B cell (primary cell): ENCODE measurements at regions not wholly inside any gene's neighbourhood (a gene's known extent, or its start where the extent isn't known, plus 50 kb on each side); places are given as distances from the start of the nearest gene placed in this dataset.

Source experiments
- ATAC-seq: fragments of 200-7000 bp; cut with Tn5 transposase; one replicate; pipeline ENCODE4 v1.10.0; 2021; ENCODE audit warnings: low read depth, mild to moderate bottlenecking, moderate number of reproducible peaks, moderate library complexity
- CTCF ChIA-PET: fragments of 350-600 bp; sonication (Branson Sonifier 250); formaldehyde crosslinking; loops from one replicate; lab custom pipeline; 2021; ENCODE audit warnings: antibody characterized with exemption, inconsistent platforms; lab: Charles Lee
- POLR2A ChIA-PET: fragments of 350-600 bp; sonication (Branson Sonifier 250); formaldehyde crosslinking; loops from one replicate; lab custom pipeline; 2021; ENCODE audit warnings: antibody characterized with exemption; lab: Charles Lee
- DNase-seq: peaks from one replicate; pipeline ENCODE4 v3.0.0; 2013
- H2AFZ ChIP-seq: 2 replicates; pipeline ENCODE4 v1.6.1; 2012; ENCODE audit warnings: mild to moderate bottlenecking, low read depth, low read length; ENCODE audit not compliant: insufficient read depth, poor library complexity, severe bottlenecking
- H3K27ac ChIP-seq, 2 donors: 1 replicate in 1 of 2; 2 replicates in 1 of 2; pipeline ENCODE4 v1.5.1; 2012 to 2013; ENCODE audit warnings: low read length in 2 of 2, mild to moderate bottlenecking in 2 of 2, moderate library complexity in 1 of 2
- H3K27me3 ChIP-seq, 4 experiments: fragments of 200-600 bp in 1 of 4; sonication (generic) in 1 of 4; replicated peaks in 1 of 4; 1 replicate in 2 of 4; 2 replicates in 2 of 4; pipeline versions ENCODE4 v1.6.1 to v1.7.0; 2013 to 2016; ENCODE audit warnings: low read length in 3 of 4, mild to moderate bottlenecking in 2 of 4, mixed read lengths in 1 of 4, moderate library complexity in 1 of 4; ENCODE audit not compliant: insufficient read depth in 4 of 4, control insufficient read depth in 3 of 4; ENCODE audit errors: control extremely low read depth in 1 of 4
- H3K36me3 ChIP-seq, 2 experiments: replicated peaks in 1 of 2; 1 replicate in 1 of 2; 2 replicates in 1 of 2; pipeline versions ENCODE4 v1.6.1 to v1.7.1; 2013; ENCODE audit warnings: low read length in 1 of 2; ENCODE audit not compliant: insufficient read depth in 2 of 2, control insufficient read depth in 1 of 2; ENCODE audit errors: control extremely low read depth in 1 of 2, extremely low read depth in 1 of 2
- H3K4me1 ChIP-seq, 2 donors: fragments of 200-600 bp in 1 of 2; sonication (generic) in 1 of 2; 1 replicate in 1 of 2; 2 replicates in 1 of 2; pipeline versions ENCODE4 v1.5.1 to v1.6.1; 2013 to 2017; ENCODE audit warnings: low read length in 2 of 2; ENCODE audit not compliant: control insufficient read depth in 2 of 2, insufficient read depth in 2 of 2
- H3K4me2 ChIP-seq: replicated peaks from 2 replicates; pipeline ENCODE3; 2012; ENCODE audit warnings: mild to moderate bottlenecking, low read depth, low read length; ENCODE audit not compliant: poor library complexity, severe bottlenecking
- H3K4me3 ChIP-seq, 5 experiments: fragments of 200-600 bp in 1 of 5; sonication (generic) in 1 of 5; 1 replicate in 3 of 5; 2 replicates in 2 of 5; pipeline versions ENCODE4 v1.5.1 to v1.7.0; 2011 to 2016; ENCODE audit warnings: low read length in 4 of 5, mild to moderate bottlenecking in 4 of 5, low read depth in 2 of 5, control low read depth in 1 of 5, moderate library complexity in 1 of 5; ENCODE audit not compliant: insufficient read depth in 1 of 5; ENCODE audit errors: control extremely low read depth in 1 of 5, extremely low read depth in 1 of 5
- H3K79me2 ChIP-seq: fragments of 200-600 bp; sonication (generic); one replicate; pipeline ENCODE4 v1.6.0; 2016; ENCODE audit warnings: low read length; ENCODE audit not compliant: control insufficient read depth, insufficient read depth
- H3K9ac ChIP-seq: fragments of 200-600 bp; sonication (generic); 2 replicates; pipeline ENCODE4 v1.6.1; 2017; ENCODE audit warnings: mild to moderate bottlenecking, low read length, moderate library complexity
- H3K9me3 ChIP-seq, 3 donors: one replicate each; pipeline versions ENCODE4 v1.6.1 to v1.7.1; 2013; ENCODE audit warnings: low read length in 2 of 3; ENCODE audit not compliant: control insufficient read depth in 2 of 3, insufficient read depth in 1 of 3; ENCODE audit errors: control extremely low read depth in 1 of 3
- H4K20me1 ChIP-seq: 2 replicates; pipeline ENCODE4 v1.6.0; 2012; ENCODE audit warnings: mild to moderate bottlenecking, low read length; ENCODE audit not compliant: insufficient read depth, control insufficient read depth, poor library complexity, severe bottlenecking
- H3K27ac Mint-ChIP-seq: one replicate; pipeline ENCODE4 v1.8.0; 2021; ENCODE audit warnings: mixed read lengths
- H3K27me3 Mint-ChIP-seq: one replicate; pipeline ENCODE4 v1.8.0; 2021; ENCODE audit warnings: mixed read lengths
- H3K4me1 Mint-ChIP-seq: one replicate; pipeline ENCODE4 v1.8.0; 2021; ENCODE audit warnings: mixed read lengths
- H3K4me3 Mint-ChIP-seq: one replicate; pipeline ENCODE4 v1.8.0; 2021; ENCODE audit warnings: mixed read lengths
- H3K9me3 Mint-ChIP-seq: one replicate; pipeline ENCODE4 v1.8.0; 2022; ENCODE audit warnings: mixed read lengths; ENCODE audit not compliant: insufficient read depth
- CTCF ChIP-seq: fragments of 200-600 bp; IDR thresholded peaks from one replicate; pipeline ENCODE4 v1.8.0; 2022; ENCODE audit warnings: antibody characterized with exemption, mild to moderate bottlenecking
- EZH2 ChIP-seq: IDR thresholded peaks from 2 replicates; pipeline ENCODE4 v1.6.1; 2012; ENCODE audit warnings: borderline replicate concordance, low read depth, mild to moderate bottlenecking, moderate library complexity, low read length; ENCODE audit not compliant: insufficient read depth, poor library complexity, severe bottlenecking
- WGBS: methylation state at CpG from one replicate; pipeline ENCODE4 v1.1.5; 2013; ENCODE audit warnings: missing lambda C conversion rate; ENCODE audit not compliant: insufficient coverage; 5-methylcytosine and 5-hydroxymethylcytosine counted together
- intact Hi-C: fragments of 100-400 bp; cut with micrococcal nuclease; formaldehyde crosslinking; loops from one replicate; pipeline ENCODE4 v1.10.0; 2022

- H3K27me3 Mint-ChIP-seq: no peaks in the 10 kb centered on the region
- H3K9me3 ChIP-seq: peaks cover 0 to 5% (median 0%) of the 10 kb centered on the region in 3 donors
- peaks cover 9% of the 10 kb centered on the region for H3K9me3 Mint-ChIP-seq
- H3K4me3 Mint-ChIP-seq: no peak overlapping the region
- intact Hi-C loops: no loop called here
- ChIA-PET POLR2A (no interaction called here), CTCF (no interaction called here)
- no peak for ATAC-seq
- H3K4me1 Mint-ChIP-seq: no peaks in the 10 kb centered on the region
- TF ChIP-seq CTCF: no peak
- H3K27ac ChIP-seq: no peak overlapping the region
- H3K27me3 ChIP-seq: no peaks in the 10 kb centered on the region
- H3K79me2 ChIP-seq: no peaks in the 10 kb centered on the region
- DNase-seq: no peak
- no peak overlapping the region for H3K27ac Mint-ChIP-seq
- H3K9ac ChIP-seq: no peak overlapping the region
- no peak overlapping the region for H3K4me3 ChIP-seq
- H3K36me3 ChIP-seq: no peaks in the 10 kb centered on the region
- H3K4me1 ChIP-seq: no peaks in the 10 kb centered on the region
- no peak overlapping the region for H3K4me2 ChIP-seq
- no peaks in the 10 kb centered on the region for H4K20me1 ChIP-seq
- H2AFZ ChIP-seq: no peak overlapping the region
Measured at GRCh38 chr9:118578467-118578866, 790.8 kb downstream of the BRINP1 start.

- intact Hi-C loops: no loop called here
- Histone ChIP-seq H3K36me3 (no peaks in the 10 kb centered on the region), H3K4me1 (no peaks in the 10 kb centered on the region), H3K4me2 (no peak overlapping the region), H2AFZ (no peak overlapping the region), H3K27ac (no peak overlapping the region), H3K27me3 (no peaks in the 10 kb centered on the region), H3K9ac (no peak overlapping the region), H3K79me2 (no peaks in the 10 kb centered on the region), H4K20me1 (no peaks in the 10 kb centered on the region), H3K4me3 (no peak overlapping the region), H3K9me3 (peaks cover 0 to 7% (median 0%) of the 10 kb centered on the region in 3 donors)
- Mint-ChIP-seq H3K27me3 (no peaks in the 10 kb centered on the region), H3K27ac (no peak overlapping the region), H3K4me1 (no peaks in the 10 kb centered on the region), H3K9me3 (no peaks in the 10 kb centered on the region), H3K4me3 (no peak overlapping the region)
- ChIA-PET CTCF (interaction anchor here (0.6 kb wide), 1 partner anchor 1091 kb away, joined by 3 read pairs; no protein-coding TSS in a partner anchor), POLR2A (no interaction called here)
- no peak for TF ChIP-seq EZH2
- no peak for TF ChIP-seq CTCF
- ATAC-seq: no peak
- WGBS: 50% methylated on average over 2 of the region's 4 CpGs
- no peak for DNase-seq
Measured at GRCh38 chr9:118583414-118583813, 785.8 kb downstream of the BRINP1 start.
